GM10847 (cell line): ENCODE measurements at regions not wholly inside any gene's neighbourhood (a gene's known extent, or its start where the extent isn't known, plus 50 kb on each side); places are given as distances from the start of the nearest gene placed in this dataset.

Source experiments
- POLR2A ChIP-seq: IDR thresholded peaks from 2 replicates; pipeline ENCODE4 v1.6.1; 2011; ENCODE audit not compliant: insufficient read length; ENCODE audit errors: extremely low read depth

DNA sequence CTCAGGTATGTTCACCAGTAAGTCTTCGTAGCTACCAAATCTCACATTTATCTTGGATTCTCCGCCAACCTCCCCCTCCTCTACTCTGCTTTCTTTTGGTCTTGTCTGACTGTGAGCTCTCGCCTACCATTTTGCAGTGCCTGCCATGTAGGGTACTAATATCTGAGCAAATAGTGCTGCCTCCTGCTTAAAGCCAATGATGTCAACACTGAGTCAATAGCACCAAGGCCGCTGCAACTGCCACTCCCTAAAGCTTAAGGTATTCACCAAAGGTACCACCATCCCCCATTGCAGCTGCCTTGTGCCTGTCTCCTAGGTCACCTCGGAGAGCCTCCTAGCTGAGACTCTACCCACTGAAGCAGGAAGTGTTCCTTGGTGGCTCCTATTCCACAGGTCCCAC lies 114.8 kb upstream of the FUT8 start:
- no peak for TF ChIP-seq POLR2A

DNA sequence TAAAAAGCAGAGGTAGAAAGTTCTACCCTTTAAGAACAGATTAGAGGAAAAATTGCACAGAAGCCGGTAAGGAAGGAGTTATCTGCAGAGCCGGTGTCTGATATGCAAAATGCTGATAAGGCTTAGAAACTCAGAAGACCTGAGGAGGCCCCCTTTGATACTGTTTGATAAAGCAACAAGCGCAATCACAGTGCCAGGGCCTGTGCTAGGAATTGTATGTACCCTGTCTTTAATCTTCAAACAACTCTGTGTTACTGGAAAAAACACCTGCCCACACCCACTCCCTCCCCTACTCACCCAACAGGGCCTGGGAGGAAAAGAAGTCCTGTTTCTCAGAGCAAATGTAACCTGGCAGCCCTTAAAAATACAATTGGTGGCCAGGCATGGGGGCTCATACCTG lies 112.7 kb upstream of the FUT8 start:
- TF ChIP-seq POLR2A, result no peak

DNA sequence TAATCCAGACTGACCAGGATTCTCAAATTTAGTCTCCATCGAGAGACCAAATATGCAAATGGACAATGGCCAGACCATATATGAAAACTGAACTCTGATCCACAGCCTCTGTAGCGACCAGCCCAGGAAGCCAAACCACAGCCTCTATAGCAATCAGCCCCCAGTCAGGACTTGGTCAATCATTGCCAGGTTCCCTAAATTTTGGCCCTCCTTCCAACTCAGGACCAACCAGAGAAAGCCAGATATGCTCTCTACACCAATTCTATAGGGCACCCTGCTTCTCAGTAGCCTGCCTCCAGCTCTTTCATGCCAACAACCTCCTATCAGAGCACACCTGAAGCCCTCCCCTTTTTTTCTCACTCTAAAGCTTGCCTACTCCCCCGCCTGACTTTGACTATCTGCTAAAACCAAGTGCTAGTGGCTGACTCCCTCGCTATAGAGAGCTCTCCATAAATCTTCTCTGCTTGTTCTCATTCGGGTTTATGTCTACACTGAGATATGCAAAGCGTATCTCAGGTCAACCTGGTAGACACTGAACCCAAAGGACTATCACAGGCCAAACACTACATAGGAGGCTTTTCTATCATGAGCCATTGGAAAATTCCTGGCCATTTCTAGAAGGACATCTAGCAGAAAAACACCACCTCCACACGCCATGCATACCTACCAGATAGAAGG lies 110.5 kb upstream of the FUT8 start:
- peak; percentile 32 for TF ChIP-seq POLR2A

DNA sequence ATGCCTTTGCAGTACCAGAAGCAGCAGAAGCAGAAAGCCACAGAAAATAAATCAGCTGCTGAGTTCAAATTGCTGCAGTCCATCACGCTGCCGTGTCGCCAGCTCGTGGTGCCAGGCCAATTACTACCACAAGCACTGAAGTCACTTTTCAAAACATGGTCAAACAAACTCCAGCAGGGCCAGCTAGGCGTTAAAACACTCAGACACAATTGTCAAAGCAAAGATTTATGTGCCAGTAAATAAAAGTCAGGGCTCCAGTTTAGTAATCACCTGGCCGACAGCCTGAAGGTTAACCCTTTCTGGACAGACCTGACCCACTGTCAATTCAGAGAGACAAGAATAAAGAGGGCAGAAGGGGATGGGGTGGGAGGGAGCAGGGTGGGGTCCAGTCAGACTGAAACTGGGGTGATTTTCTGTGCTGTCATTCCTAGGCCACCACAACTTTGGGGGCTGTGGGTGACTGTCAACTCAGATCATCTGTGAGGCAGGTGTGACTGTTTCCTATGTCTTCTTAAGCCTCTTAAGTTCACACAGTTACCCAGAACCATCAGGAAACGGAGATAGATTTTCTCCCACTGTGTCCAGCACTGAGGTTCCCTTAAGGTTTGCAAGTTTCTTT lies 109.8 kb upstream of the FUT8 start:
- TF ChIP-seq POLR2A, result peak; percentile 52

DNA sequence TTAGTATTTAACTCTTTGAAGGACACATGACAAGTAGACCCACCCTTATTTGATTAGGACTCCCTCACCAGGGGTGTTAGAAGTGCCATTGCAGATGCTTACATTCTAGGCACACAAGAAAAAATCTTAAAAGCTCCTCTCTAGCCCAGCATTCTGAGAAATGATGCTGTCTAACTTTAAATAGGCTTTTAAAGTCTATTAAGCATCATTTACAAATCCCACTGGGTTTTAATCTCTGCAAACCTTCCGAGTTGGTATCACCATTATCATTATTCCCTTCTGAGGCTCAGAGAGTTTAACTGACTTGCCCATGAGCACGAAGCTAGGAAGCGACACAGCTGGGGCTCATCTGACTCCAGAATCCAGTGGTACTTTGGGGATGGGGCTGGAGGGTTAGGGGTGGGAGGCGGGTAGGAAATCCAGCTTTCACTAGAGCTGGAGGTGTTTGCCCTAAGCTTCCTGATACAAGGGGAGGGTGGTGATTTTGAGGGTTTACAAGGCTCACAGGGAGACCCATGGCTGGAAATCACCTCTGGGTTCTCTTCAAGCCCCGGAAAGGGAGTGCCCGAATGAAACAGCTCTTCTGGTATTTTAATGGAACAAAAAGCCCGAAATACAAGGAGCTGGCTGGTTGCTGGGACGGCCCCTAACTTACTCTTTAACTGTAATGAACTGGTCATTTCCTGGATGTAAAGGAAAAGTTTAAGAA lies 109.2 kb upstream of the FUT8 start:
- TF ChIP-seq POLR2A, result no peak

DNA sequence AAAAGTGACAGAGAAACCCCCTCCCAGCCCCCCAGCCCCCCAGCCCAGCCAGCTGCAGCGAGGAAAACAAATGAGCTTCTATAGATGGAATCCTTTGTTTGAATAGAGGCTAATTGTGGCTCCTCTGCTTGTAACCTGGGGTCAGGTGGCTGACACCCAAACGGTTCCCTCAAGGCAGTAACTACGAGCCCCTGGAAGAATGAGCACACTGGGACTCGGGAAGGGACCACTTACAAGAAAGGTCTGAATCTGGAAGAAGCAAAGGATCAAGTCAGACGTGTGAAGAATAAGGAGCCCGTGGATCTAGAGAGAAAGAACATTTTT lies 108.7 kb upstream of the FUT8 start:
- no peak for TF ChIP-seq POLR2A

DNA sequence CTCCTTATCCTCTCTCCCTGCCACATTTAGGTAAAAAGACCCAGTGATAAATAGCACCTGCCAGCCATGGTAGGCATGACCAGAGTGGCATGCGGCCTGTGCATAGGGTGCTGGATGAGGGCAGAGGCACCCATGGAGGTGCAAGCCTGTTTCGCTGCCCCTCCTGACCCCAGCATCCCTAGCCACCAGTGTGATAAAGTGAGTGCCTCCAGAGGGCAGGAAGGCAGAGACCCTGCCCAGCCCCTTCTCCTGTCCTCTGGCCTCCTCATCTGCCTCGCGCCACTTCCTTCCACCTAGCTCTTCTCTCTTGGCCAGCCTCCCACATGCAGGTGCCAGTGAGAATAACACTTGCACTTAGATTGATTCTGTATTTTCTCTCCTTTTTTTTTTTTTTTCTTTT lies 108.3 kb upstream of the FUT8 start:
- TF ChIP-seq POLR2A, result no peak

DNA sequence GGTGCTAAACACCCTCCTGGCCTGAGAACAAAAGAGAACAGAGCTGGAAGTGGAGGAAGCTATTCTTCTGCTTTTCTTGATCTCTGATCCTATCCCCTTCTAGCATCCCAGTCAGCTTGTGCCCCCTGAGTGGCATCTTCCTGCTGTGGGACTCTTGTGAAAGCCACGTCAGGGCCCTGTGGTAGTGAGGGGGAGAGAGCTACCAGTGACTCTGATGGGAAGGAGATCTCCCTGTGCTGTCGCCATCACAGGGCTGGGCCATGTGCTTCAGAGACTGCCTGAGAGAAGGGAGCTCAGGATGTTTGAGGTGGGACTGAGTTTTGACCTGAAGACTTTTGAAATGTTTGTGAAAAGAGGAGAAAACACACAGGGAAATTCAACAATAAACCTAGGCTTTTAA lies 107.6 kb upstream of the FUT8 start:
- TF ChIP-seq POLR2A, result no peak

DNA sequence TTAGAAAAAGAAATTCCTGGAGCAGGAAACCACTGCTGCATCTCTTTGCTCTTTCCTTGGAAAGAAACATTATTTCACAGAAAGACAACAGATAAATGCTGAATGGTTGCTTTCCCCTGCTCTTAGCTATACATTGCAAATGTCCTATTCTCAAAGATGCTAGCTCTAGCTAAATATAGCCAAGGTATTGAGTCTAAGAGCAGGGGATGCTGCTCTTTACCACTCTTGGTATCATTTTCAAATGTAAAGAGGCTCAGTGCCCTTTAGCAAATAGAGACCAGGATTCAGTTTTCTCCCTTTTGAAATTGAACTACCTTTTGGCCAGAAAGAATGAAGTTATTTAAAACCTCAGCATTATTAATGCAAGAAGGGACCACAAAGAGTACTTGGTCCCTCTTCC lies 104.0 kb upstream of the FUT8 start:
- no peak for TF ChIP-seq POLR2A

DNA sequence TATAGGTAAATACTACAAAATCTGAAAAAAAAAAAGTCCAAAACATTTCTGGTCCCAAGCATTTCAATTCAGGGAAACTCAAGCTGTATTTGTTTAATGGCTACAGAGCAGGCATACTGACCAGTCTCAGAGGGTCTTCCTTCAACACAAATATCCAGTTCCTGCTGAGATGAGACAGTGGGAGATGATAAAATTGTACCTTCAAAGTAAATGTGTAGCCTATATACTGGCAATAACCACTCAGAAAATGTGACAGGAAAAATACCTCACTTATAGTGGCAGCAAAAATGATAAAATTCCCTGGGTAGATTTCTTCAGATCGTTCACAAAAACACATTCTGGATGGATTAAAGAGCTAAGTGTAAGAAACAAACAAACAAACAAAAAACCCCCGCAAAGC lies 102.0 kb upstream of the FUT8 start:
- no peak for TF ChIP-seq POLR2A

DNA sequence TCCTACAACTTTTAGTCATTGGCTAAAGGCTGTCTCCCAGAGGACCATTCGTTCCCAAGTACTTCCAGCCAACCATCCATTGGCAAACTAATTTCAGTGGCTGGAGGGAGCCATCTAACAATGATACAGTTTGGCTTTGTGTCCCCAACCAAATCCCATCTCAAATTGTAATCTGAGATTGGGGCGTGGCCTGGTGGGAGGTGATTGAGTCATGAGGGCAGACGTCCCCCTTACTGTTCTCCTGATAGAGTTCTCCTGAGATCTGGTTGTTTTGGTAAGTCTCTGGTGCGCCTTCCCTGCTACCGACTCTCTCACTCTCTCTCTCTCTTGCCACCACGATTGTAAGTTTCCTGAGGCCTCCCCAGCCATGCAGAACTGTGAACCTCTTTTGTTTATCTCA lies 99.7 kb upstream of the FUT8 start:
- no peak for TF ChIP-seq POLR2A

DNA sequence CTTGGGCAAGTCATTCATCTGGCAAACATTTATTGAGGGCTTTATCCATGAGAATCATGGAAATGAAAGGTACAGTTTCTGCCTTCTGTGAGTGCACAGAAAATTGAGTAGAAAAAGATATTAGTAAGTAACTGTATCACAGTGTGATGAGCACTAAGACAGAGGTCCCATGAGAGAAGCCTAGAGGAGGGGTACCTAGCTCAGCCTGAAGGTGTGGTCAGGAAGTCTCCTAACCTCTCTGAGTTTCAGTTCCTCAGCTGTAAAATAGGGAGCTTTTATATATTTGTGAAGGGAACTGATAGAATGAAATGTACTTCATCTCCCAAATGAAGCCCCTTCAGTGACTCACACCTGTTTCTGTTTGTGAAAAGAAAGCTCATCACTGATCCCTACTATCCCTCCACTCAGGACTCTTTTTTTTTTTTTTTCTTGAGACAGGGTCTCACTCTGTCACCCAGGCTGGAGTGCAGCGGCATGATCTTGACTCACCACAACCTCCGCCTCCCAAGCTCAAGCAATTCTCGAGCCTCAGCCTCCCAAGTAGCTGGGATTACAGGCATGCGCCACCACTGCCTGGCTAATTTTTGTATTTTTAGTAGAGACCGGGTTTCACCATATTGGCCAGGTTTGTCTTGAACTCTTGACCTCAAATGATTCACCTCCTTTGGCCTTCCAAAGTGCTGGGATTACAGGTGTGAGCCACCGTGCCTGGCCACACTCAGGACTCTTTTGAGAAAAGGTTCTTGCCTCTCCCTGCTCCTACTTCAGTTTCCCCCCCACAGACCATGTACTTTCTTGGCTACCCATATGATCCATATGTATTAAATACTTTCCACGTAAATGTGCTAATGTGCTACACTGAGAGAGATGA lies 93.7 kb upstream of the FUT8 start:
- no peak for TF ChIP-seq POLR2A

DNA sequence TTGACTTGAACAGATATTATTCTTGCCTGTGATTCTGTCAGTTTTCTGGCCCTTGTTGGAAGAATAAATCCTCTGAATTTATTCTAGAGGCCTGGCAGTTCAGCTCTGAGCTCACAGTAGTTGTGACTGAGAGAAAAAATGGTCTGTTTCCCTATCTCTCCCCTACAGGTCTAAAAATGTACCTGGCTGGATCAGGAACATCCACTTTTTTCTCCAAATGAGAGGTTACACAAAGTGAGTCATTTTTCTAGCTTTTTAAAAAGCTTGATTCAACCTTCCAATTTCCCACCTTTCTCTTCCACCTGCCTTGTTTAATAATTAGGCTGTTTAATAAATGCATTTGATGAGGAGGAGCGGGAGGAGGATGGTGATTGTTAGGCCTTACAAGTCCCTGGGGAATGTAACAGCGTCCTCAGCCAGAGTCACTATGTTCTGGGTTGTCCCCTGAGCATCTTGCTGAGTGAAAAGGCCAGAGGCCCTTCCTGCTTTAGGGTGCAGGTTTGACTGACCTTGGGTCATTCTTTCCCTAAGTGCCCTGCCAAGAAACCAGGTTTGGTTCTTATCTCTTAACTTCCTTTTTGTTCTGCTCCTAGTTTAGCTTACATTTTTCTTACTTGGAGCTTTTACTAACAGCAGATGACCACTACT lies 91.7 kb upstream of the FUT8 start:
- TF ChIP-seq POLR2A, result no peak

DNA sequence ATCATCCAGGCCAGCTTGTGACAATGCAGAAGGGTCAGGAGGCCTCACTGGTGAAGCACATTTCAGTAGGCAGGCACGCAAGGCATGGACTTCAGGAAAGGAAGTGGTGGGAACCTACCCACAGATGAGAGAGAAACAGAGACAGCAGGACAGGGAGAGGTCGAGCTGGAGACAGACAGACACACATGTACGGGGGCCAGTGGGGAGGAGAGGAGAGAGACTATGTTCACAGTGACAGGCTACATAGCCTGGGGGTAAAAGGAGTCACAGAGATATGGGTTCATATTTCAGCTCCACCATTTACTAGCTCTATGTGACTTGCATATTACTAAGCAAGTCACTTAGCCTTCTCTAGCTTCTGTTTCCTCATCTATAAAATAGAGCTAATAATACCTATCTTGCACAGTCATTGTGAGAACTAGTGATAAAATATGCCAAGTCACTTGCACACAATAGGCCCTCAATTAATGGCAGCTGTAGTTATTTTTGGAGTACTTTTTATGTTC lies 91.1 kb upstream of the FUT8 start:
- TF ChIP-seq POLR2A, result no peak

DNA sequence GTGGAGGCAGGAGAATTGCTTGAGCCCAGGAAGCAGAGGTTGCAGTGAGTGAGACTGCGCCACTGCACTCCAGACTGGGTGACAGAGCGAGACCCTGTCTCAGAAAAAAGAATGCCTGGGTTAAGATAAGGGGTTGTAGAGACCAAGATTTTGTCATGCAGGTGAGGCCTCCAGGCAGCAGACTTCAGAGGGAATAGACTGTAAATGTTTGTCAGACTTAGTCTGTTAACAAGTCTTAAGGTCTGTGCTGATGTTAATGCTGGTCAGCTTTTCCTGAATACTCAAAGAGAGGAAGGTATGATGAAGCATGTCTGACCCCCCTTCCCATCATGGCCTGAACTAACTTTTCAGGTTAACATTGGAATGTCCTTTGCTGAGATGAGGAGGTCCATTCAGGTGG lies 83.0 kb upstream of the FUT8 start:
- TF ChIP-seq POLR2A, result no peak
